Upper lobe of left lung (tissue), 4 donors: ENCODE measurements at regions not wholly inside any gene's neighbourhood (a gene's known extent, or its start where the extent isn't known, plus 50 kb on each side); places are given as distances from the start of the nearest gene placed in this dataset.

Experiments used
- CTCF ChIP-seq, 6 experiments: fragments of 450-650 bp in 4 of 6; fragments of 200-600 bp in 2 of 6; sonication (generic) in 2 of 6; IDR thresholded peaks; one replicate each; pipeline ENCODE4 v1.5.1; 2016 to 2019; ENCODE audit warnings: antibody characterized with exemption in 6 of 6
- EP300 ChIP-seq, 4 donors: sonication (generic); formaldehyde crosslinking; IDR thresholded peaks; one replicate each; pipeline ENCODE4 v1.5.1; 2017; ENCODE audit warnings: antibody characterized with exemption in 4 of 4, control low read depth in 2 of 4
- POLR2A ChIP-seq, 4 donors: fragments of 450-650 bp; IDR thresholded peaks; one replicate each; pipeline ENCODE4 v1.5.1; 2016 to 2017; ENCODE audit warnings: antibody characterized with exemption in 4 of 4, mild to moderate bottlenecking in 2 of 4

- TF ChIP-seq CTCF (IDR thresholded peaks at IDR 0.05): no peak
- TF ChIP-seq POLR2A (IDR thresholded peaks at IDR 0.05): no peak
- no peak for TF ChIP-seq EP300 (IDR thresholded peaks at IDR 0.05)
Observed at GRCh38 chr5:20574576-20574975, 586.6 kb upstream of the CDH18 start.
